Lung (tissue), 11 donors: ENCODE measurements at regions not wholly inside any gene's neighbourhood (a gene's known extent, or its start where the extent isn't known, plus 50 kb on each side); places are given as distances from the start of the nearest gene placed in this dataset.

Experiments
- ATAC-seq: fragments of 200-7000 bp; cut with Tn5 transposase; one replicate; pipeline ENCODE4 v1.9.1; 2020; ENCODE audit warnings: moderate number of reproducible peaks; ENCODE audit not compliant: insufficient read depth, low FRiP score
- DNase-seq, 3 donors: peaks; one replicate each; pipeline ENCODE4 v3.0.0-alpha.2; 2013 to 2017
- H3K27ac ChIP-seq, 2 donors: one replicate each; pipeline ENCODE4 v1.5.1; 2013; ENCODE audit warnings: mild to moderate bottlenecking in 2 of 2, moderate library complexity in 2 of 2, control low read depth in 1 of 2, inconsistent platforms in 1 of 2, low read depth in 1 of 2, low read length in 1 of 2
- H3K27me3 ChIP-seq, 3 donors: one replicate each; pipeline ENCODE4 v1.5.1; 2013; ENCODE audit warnings: low read length in 2 of 3; ENCODE audit not compliant: control insufficient read depth in 3 of 3, insufficient read depth in 3 of 3
- H3K36me3 ChIP-seq, 4 donors: one replicate each; pipeline ENCODE4 v1.5.1; 2013; ENCODE audit warnings: low read length in 4 of 4, mild to moderate bottlenecking in 1 of 4, moderate library complexity in 1 of 4; ENCODE audit not compliant: control insufficient read depth in 4 of 4, insufficient read depth in 4 of 4
- H3K4me1 ChIP-seq, 5 donors: one replicate each; pipeline ENCODE4 v1.5.1; 2013; ENCODE audit warnings: low read length in 5 of 5, mild to moderate bottlenecking in 2 of 5, moderate library complexity in 1 of 5; ENCODE audit not compliant: control insufficient read depth in 5 of 5, insufficient read depth in 5 of 5
- H3K4me3 ChIP-seq: one replicate; pipeline ENCODE4 v1.5.1; 2013; ENCODE audit warnings: mild to moderate bottlenecking, control low read depth, moderate library complexity
- H3K9ac ChIP-seq, 2 donors: one replicate each; pipeline ENCODE4 v1.5.1; 2013; ENCODE audit warnings: low read length in 2 of 2, control low read depth in 1 of 2; ENCODE audit not compliant: insufficient read depth in 1 of 2
- H3K9me3 ChIP-seq, 4 donors: one replicate each; pipeline ENCODE4 v1.5.1; 2013; ENCODE audit warnings: low read length in 3 of 4, mild to moderate bottlenecking in 1 of 4, moderate library complexity in 1 of 4; ENCODE audit not compliant: control insufficient read depth in 4 of 4, insufficient read depth in 3 of 4
- CTCF ChIP-seq: IDR thresholded peaks from 2 replicates; pipeline ENCODE4 v1.5.1; 2012; ENCODE audit warnings: mild to moderate bottlenecking; ENCODE audit errors: control extremely low read depth, extremely low read depth
- WGBS, 2 donors: extraction: QIAGEN DNeasy Blood & Tissue Kit; methylation state at CpG; one replicate each; pipeline ENCODE4 v1.1.7; 2013; 5-methylcytosine and 5-hydroxymethylcytosine counted together
- donor health status: control.
- donor health status: control.
- donor health status: Bipolar disorder and iron deficiency.
- donor health status: healthy.
- donor health status: DM: yes; HTN: yes; CAD: no.

DNA sequence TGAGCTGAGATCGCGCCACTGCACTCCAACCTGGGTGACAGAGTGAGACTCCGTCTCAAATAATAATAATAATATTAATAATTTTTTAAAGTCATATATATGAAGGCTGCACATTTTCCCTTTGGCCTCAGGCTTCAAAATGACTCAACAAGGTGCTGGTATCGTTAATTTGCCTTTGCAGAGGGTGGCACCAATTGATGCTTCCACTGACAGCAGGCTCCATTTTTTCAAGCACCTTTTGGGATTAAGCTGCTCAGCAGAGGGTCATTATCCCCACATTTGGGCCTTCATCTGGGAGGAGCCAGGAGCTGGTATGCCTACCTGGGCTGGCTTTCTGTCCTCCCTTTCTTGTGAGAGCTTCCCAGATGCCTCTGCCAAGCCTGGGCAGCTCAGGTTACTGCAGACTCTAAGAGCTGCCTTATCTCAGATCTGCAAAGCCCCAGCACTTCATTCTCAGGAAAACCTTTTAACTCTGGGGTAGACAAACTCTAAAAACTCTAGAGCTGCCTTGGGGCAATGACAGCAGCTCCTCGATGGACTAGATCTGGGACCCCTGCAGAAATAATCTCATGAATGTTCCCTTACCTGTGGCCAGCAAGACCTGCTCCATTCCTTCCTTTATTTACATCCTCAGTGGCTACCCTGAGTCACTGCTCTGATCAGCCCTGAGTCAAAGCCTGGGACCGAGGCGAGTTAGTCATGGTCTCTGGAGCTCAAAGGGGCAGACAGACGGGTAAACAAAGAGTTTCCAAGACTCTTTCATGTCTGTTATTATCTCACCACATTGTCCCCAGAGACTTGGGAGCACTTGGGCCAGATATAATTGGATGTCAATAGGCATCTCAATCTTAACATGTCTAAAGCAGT is 80.0 kb upstream of the EYA2 start:
- Histone ChIP-seq H3K9ac (no peak overlapping the region), H3K4me1 (no peaks in the 10 kb centered on the region), H3K27ac (no peak overlapping the region), H3K4me3 (no peak overlapping the region), H3K36me3 (no peaks in the 10 kb centered on the region), H3K27me3 (peaks cover 8 to 12% (median 8%) of the 10 kb centered on the region in 3 donors), H3K9me3 (peaks cover 0 to 5% (median 0%) of the 10 kb centered on the region in 4 donors)
- 49 to 55% methylated on average over 8 of the region's 8 CpGs for WGBS, 2 donors
- no peak for ATAC-seq
- TF ChIP-seq CTCF = no peak
- peak in 1 of 3 donors; percentile 51 for DNase-seq

DNA sequence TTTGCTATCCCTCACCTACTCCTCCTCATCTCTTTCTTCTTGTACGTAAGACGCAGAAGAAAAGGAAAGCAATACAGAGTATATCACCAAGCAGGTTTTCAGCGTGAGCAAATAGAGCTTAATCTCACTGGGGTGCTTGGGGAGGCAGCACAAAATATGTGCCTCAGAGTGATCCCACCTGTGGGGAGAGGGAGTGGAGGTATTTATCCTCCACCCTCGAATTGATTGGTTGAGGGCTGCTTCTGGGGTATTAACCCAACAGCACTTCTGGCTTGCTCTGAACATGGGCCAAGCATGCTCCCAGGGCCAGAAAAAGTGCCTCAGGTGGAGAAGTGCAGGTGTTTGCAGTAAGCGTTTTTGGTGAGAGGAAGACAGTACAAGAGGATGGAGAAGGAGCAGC is 78.5 kb upstream of the EYA2 start:
- TF ChIP-seq CTCF = no peak
- ATAC-seq = no peak
- H3K4me3 ChIP-seq = no peak overlapping the region
- no peak overlapping the region for H3K9ac ChIP-seq
- peaks cover 8 to 15% (median 8%) of the 10 kb centered on the region in 3 donors for H3K27me3 ChIP-seq
- peaks cover 0 to 7% (median 0%) of the 10 kb centered on the region in 4 donors for H3K9me3 ChIP-seq
- H3K27ac ChIP-seq = no peak overlapping the region
- no peak for DNase-seq
- 74 to 79% methylated on average over 5 of the region's 5 CpGs for WGBS, 2 donors
- H3K36me3 ChIP-seq = no peaks in the 10 kb centered on the region
- H3K4me1 ChIP-seq = no peaks in the 10 kb centered on the region

- 67 to 70% methylated on average over 8 of the region's 8 CpGs for WGBS, 2 donors
- Histone ChIP-seq H3K27ac (no peak overlapping the region), H3K4me1 (no peaks in the 10 kb centered on the region), H3K27me3 (peaks cover 2 to 10% (median 3%) of the 10 kb centered on the region in 3 donors), H3K9me3 (peaks cover 0 to 7% (median 0%) of the 10 kb centered on the region in 4 donors), H3K4me3 (no peak overlapping the region), H3K36me3 (no peaks in the 10 kb centered on the region), H3K9ac (no peak overlapping the region)
- TF ChIP-seq CTCF = no peak
- no peak for ATAC-seq
- DNase-seq = no peak
These were observed 77.6 kb upstream of the EYA2 start for GRCh38 chr20:46816886-46817638.
